HG03439 (cell line): ENCODE measurements at regions not wholly inside any gene's neighbourhood (a gene's known extent, or its start where the extent isn't known, plus 50 kb on each side); places are given as distances from the start of the nearest gene placed in this dataset.

ENCODE experiments used
- ATAC-seq: cut with Tn5 transposase; IDR thresholded peaks from one replicate; pipeline ENCODE4 v1.9.1; 2021; ENCODE audit warnings: mild to moderate bottlenecking, moderate library complexity; ENCODE audit not compliant: unreplicated experiment

- ATAC-seq, result no peak
Measured at GRCh38 chr10:131727560-131727959, 173.2 kb upstream of the PPP2R2D start.

- ATAC-seq, result no peak
Measured at GRCh38 chr10:131728286-131729228, 172.3 kb upstream of the PPP2R2D start.

GRCh38 chr10:131729361-131729760 is 171.4 kb upstream of the PPP2R2D start:
- no peak for ATAC-seq

GRCh38 chr10:131729938-131730660 is 170.7 kb upstream of the PPP2R2D start:
- no peak for ATAC-seq

GRCh38 chr10:131730771-131731497 is 169.9 kb upstream of the PPP2R2D start:
- ATAC-seq, result no peak

- ATAC-seq, result no peak
Measured at GRCh38 chr10:131731780-131732630, 168.8 kb upstream of the PPP2R2D start.

- no peak for ATAC-seq
Measured at GRCh38 chr10:131732631-131733127, 168.1 kb upstream of the PPP2R2D start.

- ATAC-seq, result no peak
Measured at GRCh38 chr10:131733596-131733995, 167.2 kb upstream of the PPP2R2D start.

- no peak for ATAC-seq
Measured at GRCh38 chr10:131735577-131735976, 165.2 kb upstream of the PPP2R2D start.

GRCh38 chr10:131736321-131736980 is 164.4 kb upstream of the PPP2R2D start:
- ATAC-seq, result no peak

GRCh38 chr10:131737543-131738395 is 163.0 kb upstream of the PPP2R2D start:
- ATAC-seq, result no peak

- no peak for ATAC-seq
Measured at GRCh38 chr10:131738396-131738735, 162.4 kb upstream of the PPP2R2D start.

- ATAC-seq, result no peak
Measured at GRCh38 chr10:131739206-131739605, 161.6 kb upstream of the PPP2R2D start.

- no peak for ATAC-seq
Measured at GRCh38 chr10:131742500-131742951, 158.3 kb upstream of the PPP2R2D start.

GRCh38 chr10:131743190-131744151 is 157.3 kb upstream of the PPP2R2D start:
- no peak for ATAC-seq

- ATAC-seq, result no peak
Measured at GRCh38 chr10:131744346-131744745, 156.5 kb upstream of the PPP2R2D start.

- ATAC-seq, result no peak
Measured at GRCh38 chr10:131745591-131745990, 155.2 kb upstream of the PPP2R2D start.
